Activated naive CD8-positive, alpha-beta T cell treated with anti-CD3 and anti-CD28 coated beads, Interleukin-2, amount 50 U/mL, for 24 hours (primary cell): ENCODE measurements at regions not wholly inside any gene's neighbourhood (a gene's known extent, or its start where the extent isn't known, plus 50 kb on each side); places are given as distances from the start of the nearest gene placed in this dataset.

ENCODE experiments used
- ATAC-seq: fragments of 150-1000 bp; cut with Tn5 transposase; one replicate; pipeline ENCODE4 v1.10.0; 2021
- DNase-seq: peaks from one replicate; pipeline ENCODE4 v3.0.0; 2021
- H3K27ac Mint-ChIP-seq: one replicate; pipeline ENCODE4 v1.8.0; 2021; ENCODE audit warnings: mild to moderate bottlenecking, mixed read lengths
- H3K27me3 Mint-ChIP-seq: one replicate; pipeline ENCODE4 v1.8.0; 2021; ENCODE audit warnings: mixed read lengths
- H3K36me3 Mint-ChIP-seq: one replicate; pipeline ENCODE4 v1.8.0; 2021; ENCODE audit warnings: low read depth, mixed read lengths
- H3K4me1 Mint-ChIP-seq: one replicate; pipeline ENCODE4 v1.8.0; 2021; ENCODE audit warnings: mixed read lengths
- H3K4me3 Mint-ChIP-seq: one replicate; pipeline ENCODE4 v1.8.0; 2021; ENCODE audit warnings: mild to moderate bottlenecking, moderate library complexity, mixed read lengths
- H3K9me3 Mint-ChIP-seq: one replicate; pipeline ENCODE4 v1.8.0; 2021; ENCODE audit warnings: mixed read lengths

DNA sequence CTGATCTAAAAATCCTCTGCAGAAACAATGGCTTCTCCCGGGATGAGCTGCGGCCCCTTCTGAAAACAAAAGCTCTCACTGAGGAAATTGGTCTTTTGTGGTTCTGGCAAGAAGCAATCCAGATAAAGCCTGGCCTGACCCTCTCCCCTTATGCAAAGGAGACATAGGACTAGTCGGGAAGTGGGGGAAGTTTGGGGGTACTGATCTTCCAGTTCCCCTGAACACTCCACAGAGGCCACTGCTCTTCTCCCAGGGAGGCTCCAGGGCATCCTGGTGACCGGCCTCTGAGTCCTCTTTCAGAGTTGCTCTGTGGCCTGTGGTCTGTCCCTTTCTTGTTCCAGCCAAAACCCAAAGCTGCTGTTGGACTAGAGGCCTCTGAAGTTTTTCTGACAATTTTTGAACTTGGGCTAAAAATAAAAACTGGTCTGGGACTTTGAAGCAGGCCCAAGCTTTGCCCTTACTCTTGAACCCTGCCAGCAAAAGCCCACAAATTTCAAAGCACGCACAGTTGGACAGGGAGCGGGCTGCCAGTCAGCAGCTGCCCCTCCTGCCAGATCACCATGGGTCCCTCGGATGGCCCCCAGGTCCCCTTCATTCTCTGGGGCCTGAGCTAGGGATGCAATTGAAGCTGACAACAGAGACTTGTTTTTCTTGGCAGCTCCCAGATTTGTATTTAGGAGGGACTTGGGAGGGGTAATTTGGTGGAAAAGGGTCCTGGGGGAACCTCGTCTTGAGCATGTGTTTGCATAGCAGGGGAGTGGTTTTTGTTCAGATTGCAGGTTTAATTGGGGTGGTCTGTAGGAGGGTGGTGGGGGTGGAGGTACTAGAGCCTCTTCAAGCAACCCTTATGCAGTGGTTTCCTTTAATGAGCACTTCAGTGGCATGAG is 381.6 kb upstream of the CADM1 start:
- DNase-seq, result no peak
- no peak overlapping the region for H3K27ac Mint-ChIP-seq
- peaks cover 10% of the 10 kb centered on the region for H3K9me3 Mint-ChIP-seq
- peaks cover 4% of the 10 kb centered on the region for H3K36me3 Mint-ChIP-seq
- H3K4me1 Mint-ChIP-seq, result no peaks in the 10 kb centered on the region
- no peak overlapping the region for H3K4me3 Mint-ChIP-seq
- H3K27me3 Mint-ChIP-seq, result peaks cover 3% of the 10 kb centered on the region
- ATAC-seq, result no peak

DNA sequence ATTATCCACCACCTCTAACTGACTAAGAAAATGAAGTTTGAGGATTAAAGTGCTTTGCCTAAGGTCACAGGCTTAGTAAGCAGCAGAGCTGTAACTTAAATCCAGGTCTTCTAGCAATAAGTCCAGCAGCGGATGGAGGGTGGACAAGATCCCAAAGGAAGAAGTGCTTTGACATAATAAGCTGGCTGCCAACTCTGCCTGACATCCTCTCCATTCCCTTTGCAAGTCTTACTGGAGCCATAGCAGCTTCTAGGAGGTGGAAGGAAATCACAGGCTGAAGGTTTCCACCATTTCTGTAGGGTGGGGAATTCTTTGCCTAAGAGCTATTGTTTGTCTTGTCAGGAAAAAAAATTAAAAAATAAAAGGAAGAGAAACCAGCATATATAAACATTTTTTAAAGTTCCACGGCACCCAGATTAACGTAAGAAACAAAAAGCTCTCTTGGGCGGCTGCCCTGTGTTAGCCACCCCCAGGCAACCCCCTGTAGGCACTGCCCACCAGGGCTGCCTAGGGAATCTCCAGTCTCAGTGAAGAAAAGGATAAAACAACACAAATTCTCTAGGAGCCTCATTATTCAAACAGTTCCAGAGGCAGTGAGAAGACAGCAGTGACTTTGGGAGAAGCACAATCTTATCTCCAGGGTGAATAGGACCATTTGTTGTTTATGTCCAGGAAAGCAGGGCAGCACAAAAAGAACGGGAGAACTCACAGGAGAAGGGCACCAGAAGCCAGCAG is 380.8 kb upstream of the CADM1 start:
- no peaks in the 10 kb centered on the region for H3K4me1 Mint-ChIP-seq
- ATAC-seq (no peak), DNase-seq (no peak)
- no peak overlapping the region for H3K27ac Mint-ChIP-seq
- H3K36me3 Mint-ChIP-seq, result peaks cover 4% of the 10 kb centered on the region
- H3K27me3 Mint-ChIP-seq, result peaks cover 3% of the 10 kb centered on the region
- H3K9me3 Mint-ChIP-seq, result peaks cover 10% of the 10 kb centered on the region
- H3K4me3 Mint-ChIP-seq, result no peak overlapping the region

DNA sequence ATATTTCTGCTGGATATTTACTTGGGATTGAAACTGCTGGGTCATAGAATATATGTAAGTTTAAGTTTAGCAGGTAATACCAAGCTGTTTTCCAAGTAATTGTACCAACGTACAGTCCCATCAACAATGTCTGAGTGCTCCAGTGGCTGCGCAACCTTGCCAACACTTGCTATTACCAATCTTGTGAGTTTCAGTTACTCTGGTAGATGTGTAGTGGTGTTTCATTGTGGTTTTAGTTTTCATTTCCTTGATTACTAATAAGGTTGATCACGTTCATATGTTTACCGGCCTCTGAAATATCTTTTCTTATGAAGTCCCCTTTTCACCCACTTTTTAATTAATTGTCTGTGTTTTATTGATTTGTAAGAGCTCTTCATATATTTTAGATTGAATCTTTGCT is 370.6 kb upstream of the CADM1 start:
- Mint-ChIP-seq H3K27me3 (peaks cover 5% of the 10 kb centered on the region), H3K36me3 (no peaks in the 10 kb centered on the region), H3K27ac (no peak overlapping the region), H3K9me3 (no peaks in the 10 kb centered on the region), H3K4me3 (no peak overlapping the region), H3K4me1 (peaks cover 5% of the 10 kb centered on the region)
- DNase-seq (no peak), ATAC-seq (no peak)

DNA sequence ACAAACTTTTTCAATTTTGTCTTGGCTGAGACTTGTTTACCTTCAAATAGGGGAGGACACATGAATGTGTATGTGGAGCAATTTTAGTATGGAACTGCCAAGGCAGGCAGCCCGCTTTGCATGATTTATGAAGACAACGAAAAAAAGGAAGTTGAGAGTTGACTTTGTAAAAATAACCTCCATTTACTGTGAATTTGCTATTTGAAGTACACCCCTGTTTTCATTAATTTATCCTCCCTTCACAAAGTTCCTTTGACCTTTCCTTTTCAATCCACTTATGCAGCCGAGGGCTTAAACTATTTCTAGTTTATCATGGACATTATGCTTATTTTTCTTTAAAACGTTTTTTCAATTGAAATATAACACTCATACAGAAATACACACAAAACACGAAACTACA is 369.6 kb upstream of the CADM1 start:
- no peak for ATAC-seq
- Mint-ChIP-seq H3K27ac (no peak overlapping the region), H3K9me3 (no peaks in the 10 kb centered on the region), H3K36me3 (no peaks in the 10 kb centered on the region), H3K4me3 (no peak overlapping the region), H3K27me3 (peaks cover 5% of the 10 kb centered on the region), H3K4me1 (peaks cover 5% of the 10 kb centered on the region)
- no peak for DNase-seq

DNA sequence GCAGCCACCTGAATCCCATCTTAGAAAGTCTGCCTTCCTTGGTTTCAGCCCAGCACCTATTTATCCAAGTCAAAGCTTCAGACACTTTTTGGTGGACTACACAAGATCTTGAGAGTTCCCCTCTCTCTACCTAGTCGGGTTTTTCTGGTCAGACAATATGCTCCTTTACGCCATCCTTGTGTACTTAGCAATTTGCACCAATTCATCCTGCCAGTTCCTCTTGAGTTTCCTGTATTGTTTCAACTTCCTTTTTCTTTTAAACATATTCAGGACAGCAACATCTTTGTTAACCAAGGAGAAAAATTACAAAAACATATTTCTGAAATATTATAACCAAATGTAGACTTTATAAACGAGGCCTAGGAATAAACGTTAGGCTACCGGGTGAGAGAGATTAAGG is 368.2 kb upstream of the CADM1 start:
- H3K9me3 Mint-ChIP-seq, result no peaks in the 10 kb centered on the region
- no peak overlapping the region for H3K4me3 Mint-ChIP-seq
- H3K27me3 Mint-ChIP-seq, result peaks cover 5% of the 10 kb centered on the region
- H3K27ac Mint-ChIP-seq, result no peak overlapping the region
- ATAC-seq (no peak), DNase-seq (no peak)
- H3K36me3 Mint-ChIP-seq, result no peaks in the 10 kb centered on the region
- peaks cover 5% of the 10 kb centered on the region for H3K4me1 Mint-ChIP-seq

DNA sequence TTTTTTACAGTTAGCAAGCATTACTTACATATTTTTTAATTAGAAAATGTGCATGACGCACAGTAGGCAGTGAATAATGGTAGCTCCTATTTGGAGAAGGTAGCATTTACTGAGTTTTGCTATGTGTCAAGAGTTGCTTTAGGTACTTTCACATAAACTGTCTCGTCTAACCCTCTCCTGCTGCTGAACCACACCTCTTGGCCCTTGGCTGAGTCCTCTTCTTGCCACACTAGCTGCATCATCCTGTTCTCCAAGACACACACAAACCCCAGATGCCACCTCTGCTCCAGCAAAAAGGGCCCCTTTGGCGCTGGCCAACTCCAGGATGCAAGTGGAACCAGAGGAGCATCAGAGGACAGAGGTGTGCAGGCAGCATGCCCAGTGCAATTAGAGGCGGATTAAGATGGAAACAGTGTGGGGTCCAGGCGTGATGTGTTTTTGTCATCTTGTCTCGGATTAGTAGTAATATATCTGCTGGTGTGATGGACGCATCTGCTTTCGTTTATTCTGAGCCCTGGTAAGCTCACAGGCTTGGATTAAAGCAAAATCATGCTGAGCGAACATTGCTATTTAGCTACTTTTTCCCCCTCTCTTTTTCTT is 367.0 kb upstream of the CADM1 start:
- H3K36me3 Mint-ChIP-seq, result no peaks in the 10 kb centered on the region
- H3K27me3 Mint-ChIP-seq, result peaks cover 5% of the 10 kb centered on the region
- ATAC-seq, result no peak
- peaks cover 5% of the 10 kb centered on the region for H3K4me1 Mint-ChIP-seq
- no peak overlapping the region for H3K4me3 Mint-ChIP-seq
- H3K9me3 Mint-ChIP-seq, result no peaks in the 10 kb centered on the region
- H3K27ac Mint-ChIP-seq, result no peak overlapping the region
- DNase-seq, result no peak

DNA sequence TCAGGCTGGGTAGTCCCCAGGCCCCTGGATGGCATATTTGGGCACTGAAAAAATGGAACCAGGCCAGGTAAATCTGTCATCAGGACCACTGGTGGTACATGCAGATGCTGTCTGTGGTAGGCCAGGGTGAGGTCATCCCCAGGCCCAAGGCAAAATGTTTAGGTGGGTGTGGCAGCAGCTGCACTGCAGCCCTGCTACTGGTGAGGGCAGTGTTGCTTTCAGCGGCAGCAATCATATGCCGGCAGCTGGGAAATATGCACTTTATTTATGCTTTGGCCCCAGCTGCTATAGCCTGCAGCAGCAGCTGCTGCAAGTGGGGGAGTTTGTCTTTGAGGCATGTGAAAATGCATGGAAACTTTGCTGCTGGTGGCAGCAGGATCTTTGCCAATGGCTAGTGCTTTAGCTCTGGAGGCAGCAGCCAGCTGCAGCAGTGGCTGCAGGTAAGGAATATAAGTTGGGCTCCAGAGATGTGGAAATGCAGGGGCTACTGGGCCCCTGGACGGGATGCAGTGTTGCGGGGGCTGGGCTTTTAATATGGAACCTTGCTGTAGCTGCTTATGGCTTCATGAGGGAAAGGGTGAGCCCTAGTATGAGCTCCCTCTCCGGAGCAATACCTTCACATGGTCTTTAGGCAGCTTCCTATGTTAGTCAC is 365.7 kb upstream of the CADM1 start:
- no peaks in the 10 kb centered on the region for H3K9me3 Mint-ChIP-seq
- peaks cover 5% of the 10 kb centered on the region for H3K4me1 Mint-ChIP-seq
- no peak for DNase-seq
- H3K4me3 Mint-ChIP-seq, result no peak overlapping the region
- peaks cover 5% of the 10 kb centered on the region for H3K27me3 Mint-ChIP-seq
- ATAC-seq, result no peak
- H3K27ac Mint-ChIP-seq, result no peak overlapping the region
- no peaks in the 10 kb centered on the region for H3K36me3 Mint-ChIP-seq

DNA sequence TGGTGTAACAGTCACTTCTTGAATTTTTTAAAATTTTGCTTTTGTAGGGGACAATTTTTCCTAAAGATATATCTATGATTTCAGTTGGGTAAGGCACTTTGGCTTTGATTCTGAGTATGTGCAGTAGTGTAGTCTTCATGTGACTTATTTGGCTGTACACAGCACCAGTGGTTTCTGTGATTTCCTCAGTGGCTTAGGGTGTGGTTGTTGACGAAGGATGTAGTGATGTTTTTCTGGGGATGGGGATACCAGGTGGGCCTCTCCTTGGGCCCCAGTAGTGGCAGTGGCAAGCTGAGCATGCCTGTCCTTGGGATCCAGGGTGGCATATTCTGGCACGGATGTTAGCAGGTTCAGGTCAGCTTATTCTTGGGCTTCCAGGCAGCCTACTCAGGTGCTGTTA is 364.9 kb upstream of the CADM1 start:
- DNase-seq (no peak), ATAC-seq (no peak)
- no peaks in the 10 kb centered on the region for H3K9me3 Mint-ChIP-seq
- no peak overlapping the region for H3K4me3 Mint-ChIP-seq
- no peak overlapping the region for H3K27ac Mint-ChIP-seq
- H3K4me1 Mint-ChIP-seq, result peaks cover 3% of the 10 kb centered on the region
- H3K36me3 Mint-ChIP-seq, result no peaks in the 10 kb centered on the region
- peaks cover 5% of the 10 kb centered on the region for H3K27me3 Mint-ChIP-seq

DNA sequence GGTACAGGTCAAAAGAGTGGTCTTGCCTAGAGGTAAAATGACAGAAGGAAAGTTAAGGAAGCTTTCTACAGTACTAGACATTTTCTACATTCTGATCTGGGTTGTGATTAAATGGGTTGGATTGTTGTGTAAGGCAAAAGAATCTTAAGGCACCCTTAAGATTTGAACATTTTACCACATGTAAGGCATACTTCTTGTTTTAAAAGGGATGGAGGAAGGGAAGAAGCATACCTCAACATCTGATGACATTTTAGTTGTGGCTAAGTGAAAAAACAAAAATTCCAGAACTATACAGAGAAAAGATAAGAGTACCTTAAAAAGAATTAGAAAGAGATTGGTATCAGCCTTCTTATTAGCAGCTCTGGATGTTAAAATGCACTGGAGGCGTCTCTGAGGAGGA is 356.0 kb upstream of the CADM1 start:
- Mint-ChIP-seq H3K27ac (no peak overlapping the region), H3K9me3 (peaks cover 13% of the 10 kb centered on the region)
- DNase-seq, result no peak

DNA sequence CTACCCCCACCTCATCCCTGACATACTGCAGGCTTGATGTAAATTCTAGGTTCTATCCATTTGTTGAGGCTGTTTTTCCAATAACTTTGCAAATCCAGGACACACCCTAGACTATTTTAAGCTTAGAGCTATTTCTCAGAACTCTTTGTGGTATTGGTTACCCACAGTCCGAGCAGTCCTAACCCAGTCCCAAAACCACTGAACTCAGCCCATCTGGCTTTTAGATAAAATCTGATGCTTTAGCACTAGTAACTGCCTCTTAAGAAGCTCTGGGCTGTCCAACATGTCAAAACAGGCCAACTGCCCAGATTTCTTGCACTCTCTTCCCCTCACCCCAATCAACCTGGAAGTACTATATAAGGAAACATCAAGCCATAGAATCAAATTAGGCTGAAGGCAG is 344.4 kb upstream of the CADM1 start:
- Mint-ChIP-seq H3K27ac (no peak overlapping the region), H3K9me3 (peaks cover 5% of the 10 kb centered on the region), H3K4me3 (no peak overlapping the region), H3K27me3 (no peaks in the 10 kb centered on the region), H3K36me3 (no peaks in the 10 kb centered on the region), H3K4me1 (no peaks in the 10 kb centered on the region)
- DNase-seq (no peak), ATAC-seq (no peak)

More for the DNA sequence above, 356.0 kb upstream of the CADM1 start:
- Mint-ChIP-seq H3K4me1 (no peaks in the 10 kb centered on the region), H3K27me3 (no peaks in the 10 kb centered on the region), H3K36me3 (no peaks in the 10 kb centered on the region), H3K4me3 (no peak overlapping the region)
- no peak for ATAC-seq

DNA sequence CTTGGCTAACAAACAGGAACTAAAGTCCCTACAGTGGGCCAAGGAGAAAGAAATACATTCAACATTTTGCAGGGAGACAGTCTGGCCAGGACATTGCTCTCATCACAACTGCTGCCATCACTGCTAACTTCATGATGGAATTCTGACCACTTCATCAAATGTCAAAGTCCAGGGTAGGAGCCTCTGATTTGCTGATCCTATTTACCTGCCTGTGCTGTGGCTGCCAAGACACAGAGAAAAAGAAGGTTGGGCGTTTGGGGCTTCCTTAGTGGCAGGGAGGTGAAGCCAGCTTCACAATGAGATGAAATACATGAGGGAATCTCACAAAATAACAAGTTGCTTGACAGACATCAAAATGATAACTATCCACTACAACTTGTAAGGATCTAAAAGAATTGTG is 343.9 kb upstream of the CADM1 start:
- H3K36me3 Mint-ChIP-seq, result no peaks in the 10 kb centered on the region
- no peak for DNase-seq

DNA sequence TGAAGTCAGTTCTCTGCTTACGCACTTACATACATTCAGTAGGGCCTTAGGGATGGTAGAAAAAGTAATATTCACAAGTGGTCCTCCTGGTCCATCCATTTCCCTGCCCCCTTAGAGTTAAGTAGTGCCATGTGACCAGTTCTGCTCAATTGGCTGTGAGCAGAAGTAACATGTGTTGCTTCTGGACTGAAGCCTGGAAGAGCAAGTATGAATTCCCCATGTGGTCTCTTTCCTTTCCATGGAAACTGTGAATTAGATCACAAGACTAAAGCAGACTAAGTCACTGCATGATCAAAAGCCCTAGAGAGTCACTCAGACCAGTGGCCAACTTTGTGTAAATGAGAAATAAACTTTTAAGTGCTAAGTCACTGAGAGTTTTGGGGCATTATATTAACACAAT is 341.7 kb upstream of the CADM1 start:
- no peaks in the 10 kb centered on the region for H3K27me3 Mint-ChIP-seq
- peaks cover 5% of the 10 kb centered on the region for H3K9me3 Mint-ChIP-seq
- no peaks in the 10 kb centered on the region for H3K4me1 Mint-ChIP-seq
- H3K36me3 Mint-ChIP-seq, result no peaks in the 10 kb centered on the region
- DNase-seq (no peak), ATAC-seq (no peak)
- H3K27ac Mint-ChIP-seq, result no peak overlapping the region
- no peak overlapping the region for H3K4me3 Mint-ChIP-seq

More for the DNA sequence above, 343.9 kb upstream of the CADM1 start:
- H3K4me3 Mint-ChIP-seq, result no peak overlapping the region
- H3K9me3 Mint-ChIP-seq, result peaks cover 5% of the 10 kb centered on the region
- no peak overlapping the region for H3K27ac Mint-ChIP-seq
- no peaks in the 10 kb centered on the region for H3K27me3 Mint-ChIP-seq
- no peak for ATAC-seq
- no peaks in the 10 kb centered on the region for H3K4me1 Mint-ChIP-seq

DNA sequence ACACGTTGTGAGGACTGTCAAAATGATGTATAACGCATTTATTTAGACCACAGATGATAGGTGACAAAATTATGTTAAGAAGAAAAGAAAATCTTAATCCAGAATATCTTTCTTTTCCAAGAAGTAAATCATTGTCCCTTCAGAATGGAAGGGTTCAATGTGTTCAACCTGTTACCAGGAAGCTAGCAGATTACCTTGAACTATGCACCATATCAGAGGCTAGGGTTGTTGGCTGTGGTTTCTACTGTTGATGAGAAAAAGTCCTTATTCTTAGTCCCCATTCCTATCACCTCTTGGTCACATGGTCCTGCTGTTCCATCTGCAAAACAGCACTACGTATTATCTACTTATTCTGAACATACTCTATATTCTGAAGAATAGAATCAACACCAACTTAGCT is 339.5 kb upstream of the CADM1 start:
- H3K9me3 Mint-ChIP-seq, result peaks cover 3% of the 10 kb centered on the region
- no peaks in the 10 kb centered on the region for H3K4me1 Mint-ChIP-seq
- no peak overlapping the region for H3K27ac Mint-ChIP-seq
- H3K4me3 Mint-ChIP-seq, result no peak overlapping the region
- H3K27me3 Mint-ChIP-seq, result no peaks in the 10 kb centered on the region
- no peak for DNase-seq
- no peak for ATAC-seq
- H3K36me3 Mint-ChIP-seq, result no peaks in the 10 kb centered on the region

DNA sequence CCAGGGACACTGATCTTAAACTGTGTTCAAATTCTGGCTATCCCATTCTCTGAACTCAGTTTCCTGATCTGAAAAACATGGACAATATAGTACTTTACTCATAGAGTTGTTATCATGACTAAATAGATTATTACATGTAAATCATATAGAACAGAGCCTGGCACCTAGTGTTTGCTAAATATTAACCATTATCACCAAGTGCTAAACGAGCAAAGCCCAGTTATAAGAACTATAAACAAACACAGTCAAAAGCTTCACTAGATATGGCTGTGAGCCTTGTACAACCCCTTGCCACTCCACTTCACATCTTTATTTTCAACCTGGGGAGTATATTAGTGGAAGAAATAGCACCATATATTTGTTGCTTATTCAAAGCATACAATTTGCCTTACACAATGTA is 338.9 kb upstream of the CADM1 start:
- no peaks in the 10 kb centered on the region for H3K36me3 Mint-ChIP-seq
- no peak for ATAC-seq
- H3K27ac Mint-ChIP-seq, result no peak overlapping the region
- H3K4me3 Mint-ChIP-seq, result no peak overlapping the region
- no peak for DNase-seq
- H3K9me3 Mint-ChIP-seq, result peaks cover 8% of the 10 kb centered on the region
- no peaks in the 10 kb centered on the region for H3K4me1 Mint-ChIP-seq
- H3K27me3 Mint-ChIP-seq, result no peaks in the 10 kb centered on the region
